ENCODE measurements at regions not wholly inside any gene's neighbourhood (a gene's known extent, or its start where the extent isn't known, plus 50 kb on each side); places are given as distances from the start of the nearest gene placed in this dataset.

- no peak for TF ChIP-seq CTCF (conservative IDR thresholded peaks at IDR 0.05)
- H3K27ac Mint-ChIP-seq, result no peak overlapping the region
- H3K27me3 Mint-ChIP-seq, result no peaks in the 10 kb centered on the region
- DNase-seq (ENCODE audit: extremely low spot score, unreplicated experiment), result no peak
- peaks cover 4% of the 10 kb centered on the region for H3K9me3 Mint-ChIP-seq
- H3K36me3 Mint-ChIP-seq, result peaks cover 4% of the 10 kb centered on the region
- H3K4me3 Mint-ChIP-seq, result no peak overlapping the region
- H3K4me1 Mint-ChIP-seq (ENCODE audit: unreplicated experiment), result peaks cover 18% of the 10 kb centered on the region
Measured at GRCh38 chr6:56795466-56796195, 152.9 kb upstream of the DST start.

- TF ChIP-seq CTCF (conservative IDR thresholded peaks at IDR 0.05), result no peak
- peaks cover 7% of the 10 kb centered on the region for H3K36me3 Mint-ChIP-seq
- H3K27me3 Mint-ChIP-seq, result no peaks in the 10 kb centered on the region
- no peak overlapping the region for H3K27ac Mint-ChIP-seq
- no peak for DNase-seq (ENCODE audit: extremely low spot score, unreplicated experiment)
- peaks cover 23% of the 10 kb centered on the region for H3K4me1 Mint-ChIP-seq (ENCODE audit: unreplicated experiment)
- H3K9me3 Mint-ChIP-seq, result peaks cover 4% of the 10 kb centered on the region
- H3K4me3 Mint-ChIP-seq, result no peak overlapping the region
Measured at GRCh38 chr6:56794421-56794820, 151.7 kb upstream of the DST start.

- Mint-ChIP-seq H3K36me3 (peaks cover 8% of the 10 kb centered on the region), H3K4me1 (ENCODE audit: unreplicated experiment) (peaks cover 23% of the 10 kb centered on the region), H3K4me3 (no peak overlapping the region), H3K27ac (no peak overlapping the region), H3K27me3 (no peaks in the 10 kb centered on the region), H3K9me3 (peaks cover 4% of the 10 kb centered on the region)
- DNase-seq (ENCODE audit: extremely low spot score, unreplicated experiment), result no peak
- TF ChIP-seq CTCF (conservative IDR thresholded peaks at IDR 0.05), result no peak
Measured at GRCh38 chr6:56793938-56794337, 151.2 kb upstream of the DST start.

GRCh38 chr6:56790414-56790813, 147.7 kb upstream of the DST start:
- no peak for TF ChIP-seq CTCF (conservative IDR thresholded peaks at IDR 0.05)
- Mint-ChIP-seq H3K9me3 (no peaks in the 10 kb centered on the region), H3K4me1 (ENCODE audit: unreplicated experiment) (peaks cover 13% of the 10 kb centered on the region), H3K36me3 (peaks cover 12% of the 10 kb centered on the region), H3K27ac (no peak overlapping the region), H3K27me3 (no peaks in the 10 kb centered on the region), H3K4me3 (no peak overlapping the region)
- DNase-seq (ENCODE audit: extremely low spot score, unreplicated experiment), result no peak

GRCh38 chr6:56789879-56790278, 147.2 kb upstream of the DST start:
- TF ChIP-seq CTCF (conservative IDR thresholded peaks at IDR 0.05), result no peak

More at GRCh38 chr6:56789879-56790278, 147.2 kb upstream of the DST start:
- Mint-ChIP-seq H3K27me3 (no peaks in the 10 kb centered on the region), H3K27ac (no peak overlapping the region), H3K4me1 (ENCODE audit: unreplicated experiment) (peaks cover 9% of the 10 kb centered on the region), H3K4me3 (no peak overlapping the region), H3K36me3 (peaks cover 12% of the 10 kb centered on the region), H3K9me3 (no peaks in the 10 kb centered on the region)
- DNase-seq (ENCODE audit: extremely low spot score, unreplicated experiment), result no peak
